Tibial nerve (tissue), 4 donors: ENCODE measurements at regions not wholly inside any gene's neighbourhood (a gene's known extent, or its start where the extent isn't known, plus 50 kb on each side); places are given as distances from the start of the nearest gene placed in this dataset.

Experiments used
- EP300 ChIP-seq, 2 donors: sonication (generic); formaldehyde crosslinking; IDR thresholded peaks; one replicate each; pipeline ENCODE4 v1.6.1; 2017; ENCODE audit warnings: antibody characterized with exemption in 2 of 2, mild to moderate bottlenecking in 1 of 2
- POLR2A ChIP-seq, 2 donors: fragments of 450-650 bp; IDR thresholded peaks; one replicate each; pipeline ENCODE4 v1.6.1; 2017; ENCODE audit warnings: antibody characterized with exemption in 2 of 2, mild to moderate bottlenecking in 2 of 2, moderate library complexity in 2 of 2
- TF ChIP-seq, protein P1 (sequence below), 5 experiments: fragments of 200-600 bp in 3 of 5; fragments of 450-650 bp in 2 of 5; sonication (generic) in 3 of 5; IDR thresholded peaks; one replicate each; pipeline ENCODE4 v1.5.1; 2016 to 2019; ENCODE audit warnings: antibody characterized with exemption in 5 of 5, mild to moderate bottlenecking in 3 of 5, moderate library complexity in 2 of 5

DNA sequence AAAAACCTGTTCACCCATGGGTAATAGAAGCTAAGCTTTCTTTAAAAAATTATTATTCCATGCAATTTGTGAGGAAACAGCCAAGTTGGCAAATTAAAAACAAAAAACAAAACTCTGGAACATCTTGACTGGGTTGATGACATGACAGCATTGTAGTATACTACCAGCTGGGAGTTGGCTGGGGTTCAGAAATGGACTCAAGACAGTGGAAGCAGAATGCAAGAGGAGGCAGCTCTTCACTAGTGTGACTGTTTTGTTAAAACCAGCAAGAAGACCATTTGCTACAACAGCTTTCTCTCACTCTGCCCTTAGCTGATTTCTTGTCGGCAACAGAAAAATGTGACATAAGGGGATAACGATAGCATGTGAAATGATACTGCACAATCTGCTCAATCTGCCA is 1298.9 kb upstream of the ADGRL4 start:
- TF ChIP-seq, protein P1, sequence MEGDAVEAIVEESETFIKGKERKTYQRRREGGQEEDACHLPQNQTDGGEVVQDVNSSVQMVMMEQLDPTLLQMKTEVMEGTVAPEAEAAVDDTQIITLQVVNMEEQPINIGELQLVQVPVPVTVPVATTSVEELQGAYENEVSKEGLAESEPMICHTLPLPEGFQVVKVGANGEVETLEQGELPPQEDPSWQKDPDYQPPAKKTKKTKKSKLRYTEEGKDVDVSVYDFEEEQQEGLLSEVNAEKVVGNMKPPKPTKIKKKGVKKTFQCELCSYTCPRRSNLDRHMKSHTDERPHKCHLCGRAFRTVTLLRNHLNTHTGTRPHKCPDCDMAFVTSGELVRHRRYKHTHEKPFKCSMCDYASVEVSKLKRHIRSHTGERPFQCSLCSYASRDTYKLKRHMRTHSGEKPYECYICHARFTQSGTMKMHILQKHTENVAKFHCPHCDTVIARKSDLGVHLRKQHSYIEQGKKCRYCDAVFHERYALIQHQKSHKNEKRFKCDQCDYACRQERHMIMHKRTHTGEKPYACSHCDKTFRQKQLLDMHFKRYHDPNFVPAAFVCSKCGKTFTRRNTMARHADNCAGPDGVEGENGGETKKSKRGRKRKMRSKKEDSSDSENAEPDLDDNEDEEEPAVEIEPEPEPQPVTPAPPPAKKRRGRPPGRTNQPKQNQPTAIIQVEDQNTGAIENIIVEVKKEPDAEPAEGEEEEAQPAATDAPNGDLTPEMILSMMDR (IDR thresholded peaks at IDR 0.05), result no peak
- TF ChIP-seq POLR2A (IDR thresholded peaks at IDR 0.05) (no peak), EP300 (IDR thresholded peaks at IDR 0.05) (no peak)
